ENCODE measurements at regions not wholly inside any gene's neighbourhood (a gene's known extent, or its start where the extent isn't known, plus 50 kb on each side); places are given as distances from the start of the nearest gene placed in this dataset.

DNA sequence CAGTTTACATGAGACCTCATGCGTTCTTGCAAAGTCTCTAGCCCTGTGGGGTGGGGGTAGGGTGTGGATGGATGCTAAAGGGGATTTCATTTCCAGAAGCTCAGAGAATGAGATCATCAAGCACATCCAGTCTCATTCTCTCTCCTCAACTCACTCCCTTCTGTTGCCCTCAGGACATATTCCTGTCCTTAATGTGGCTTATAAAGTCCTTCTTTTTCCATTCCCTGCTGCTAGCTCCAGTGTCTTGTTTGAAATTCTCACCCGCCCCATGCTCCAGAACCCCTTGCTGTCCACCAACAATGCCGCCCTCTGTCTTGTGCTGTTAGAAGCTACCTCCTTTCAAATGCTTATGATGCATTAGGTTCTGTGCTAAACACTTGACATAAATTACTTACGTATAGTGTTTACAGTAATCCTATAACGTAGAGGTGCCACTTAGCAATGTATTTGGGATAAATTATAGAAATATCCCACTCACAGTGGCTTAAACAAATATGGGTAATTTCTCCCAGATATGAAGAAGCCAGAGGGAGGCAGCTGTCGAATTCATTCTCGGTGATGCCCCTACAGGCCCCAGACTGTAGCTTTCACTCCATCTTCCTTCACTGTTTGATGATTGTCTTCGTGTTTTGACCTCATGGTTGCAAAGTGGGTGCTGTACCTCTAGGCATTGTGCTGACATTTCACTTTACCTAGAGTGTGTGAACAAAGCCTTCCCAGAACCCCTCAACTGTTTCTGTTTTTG is 273.1 kb upstream of the TBL1XR1 start:
- TF ChIP-seq POLR2AphosphoS5 (IDR thresholded peaks at IDR 0.05) (no peak), TAF1 (IDR thresholded peaks at IDR 0.05; ENCODE audit: low read depth) (no peak), EP300 (conservative IDR thresholded peaks at IDR 0.05; ENCODE audit: poor library complexity, severe bottlenecking) (no peak), EZH2 (IDR thresholded peaks at IDR 0.05; ENCODE audit: borderline replicate concordance, insufficient read depth, low read length, poor library complexity, severe bottlenecking) (no peak), RAD21 (conservative IDR thresholded peaks at IDR 0.05) (no peak), SMC3 (conservative IDR thresholded peaks at IDR 0.05; ENCODE audit: poor library complexity) (no peak)
- TF ChIP-seq, protein P1, sequence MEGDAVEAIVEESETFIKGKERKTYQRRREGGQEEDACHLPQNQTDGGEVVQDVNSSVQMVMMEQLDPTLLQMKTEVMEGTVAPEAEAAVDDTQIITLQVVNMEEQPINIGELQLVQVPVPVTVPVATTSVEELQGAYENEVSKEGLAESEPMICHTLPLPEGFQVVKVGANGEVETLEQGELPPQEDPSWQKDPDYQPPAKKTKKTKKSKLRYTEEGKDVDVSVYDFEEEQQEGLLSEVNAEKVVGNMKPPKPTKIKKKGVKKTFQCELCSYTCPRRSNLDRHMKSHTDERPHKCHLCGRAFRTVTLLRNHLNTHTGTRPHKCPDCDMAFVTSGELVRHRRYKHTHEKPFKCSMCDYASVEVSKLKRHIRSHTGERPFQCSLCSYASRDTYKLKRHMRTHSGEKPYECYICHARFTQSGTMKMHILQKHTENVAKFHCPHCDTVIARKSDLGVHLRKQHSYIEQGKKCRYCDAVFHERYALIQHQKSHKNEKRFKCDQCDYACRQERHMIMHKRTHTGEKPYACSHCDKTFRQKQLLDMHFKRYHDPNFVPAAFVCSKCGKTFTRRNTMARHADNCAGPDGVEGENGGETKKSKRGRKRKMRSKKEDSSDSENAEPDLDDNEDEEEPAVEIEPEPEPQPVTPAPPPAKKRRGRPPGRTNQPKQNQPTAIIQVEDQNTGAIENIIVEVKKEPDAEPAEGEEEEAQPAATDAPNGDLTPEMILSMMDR (IDR thresholded peaks at IDR 0.05; ENCODE audit: poor library complexity, severe bottlenecking) = no peak
- TF ChIP-seq, protein P2, sequence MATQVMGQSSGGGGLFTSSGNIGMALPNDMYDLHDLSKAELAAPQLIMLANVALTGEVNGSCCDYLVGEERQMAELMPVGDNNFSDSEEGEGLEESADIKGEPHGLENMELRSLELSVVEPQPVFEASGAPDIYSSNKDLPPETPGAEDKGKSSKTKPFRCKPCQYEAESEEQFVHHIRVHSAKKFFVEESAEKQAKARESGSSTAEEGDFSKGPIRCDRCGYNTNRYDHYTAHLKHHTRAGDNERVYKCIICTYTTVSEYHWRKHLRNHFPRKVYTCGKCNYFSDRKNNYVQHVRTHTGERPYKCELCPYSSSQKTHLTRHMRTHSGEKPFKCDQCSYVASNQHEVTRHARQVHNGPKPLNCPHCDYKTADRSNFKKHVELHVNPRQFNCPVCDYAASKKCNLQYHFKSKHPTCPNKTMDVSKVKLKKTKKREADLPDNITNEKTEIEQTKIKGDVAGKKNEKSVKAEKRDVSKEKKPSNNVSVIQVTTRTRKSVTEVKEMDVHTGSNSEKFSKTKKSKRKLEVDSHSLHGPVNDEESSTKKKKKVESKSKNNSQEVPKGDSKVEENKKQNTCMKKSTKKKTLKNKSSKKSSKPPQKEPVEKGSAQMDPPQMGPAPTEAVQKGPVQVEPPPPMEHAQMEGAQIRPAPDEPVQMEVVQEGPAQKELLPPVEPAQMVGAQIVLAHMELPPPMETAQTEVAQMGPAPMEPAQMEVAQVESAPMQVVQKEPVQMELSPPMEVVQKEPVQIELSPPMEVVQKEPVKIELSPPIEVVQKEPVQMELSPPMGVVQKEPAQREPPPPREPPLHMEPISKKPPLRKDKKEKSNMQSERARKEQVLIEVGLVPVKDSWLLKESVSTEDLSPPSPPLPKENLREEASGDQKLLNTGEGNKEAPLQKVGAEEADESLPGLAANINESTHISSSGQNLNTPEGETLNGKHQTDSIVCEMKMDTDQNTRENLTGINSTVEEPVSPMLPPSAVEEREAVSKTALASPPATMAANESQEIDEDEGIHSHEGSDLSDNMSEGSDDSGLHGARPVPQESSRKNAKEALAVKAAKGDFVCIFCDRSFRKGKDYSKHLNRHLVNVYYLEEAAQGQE (IDR thresholded peaks at IDR 0.05; ENCODE audit: borderline replicate concordance) = no peak

Data from neural cell (in vitro differentiated cells).